ENCODE measurements at regions not wholly inside any gene's neighbourhood (a gene's known extent, or its start where the extent isn't known, plus 50 kb on each side); places are given as distances from the start of the nearest gene placed in this dataset.
"Not testable (repeated sequence)": the region's sequence is repeated elsewhere in the genome, so short reads cannot be mapped to it uniquely, and the experiment has no call there.

- DNase-seq, result not testable (repeated sequence)
These were observed 58.2 kb upstream of the FAN1 start for GRCh38 chr15:30845536-30845935.

All from CD4-positive, alpha-beta T cell treated with Interleukin-17A for 4 hours (primary cell).